H9 (cell line): ENCODE measurements at regions not wholly inside any gene's neighbourhood (a gene's known extent, or its start where the extent isn't known, plus 50 kb on each side); places are given as distances from the start of the nearest gene placed in this dataset.

Experiments
- DNase-seq: peaks from one replicate; pipeline ENCODE4 v3.0.0-alpha.2; 2017
- H2AFZ ChIP-seq: one replicate; pipeline ENCODE4 v1.6.1; 2013; ENCODE audit warnings: mild to moderate bottlenecking, low read length, control low read depth, moderate library complexity
- H2AK5ac ChIP-seq: 2 replicates; pipeline ENCODE4 v1.6.1; 2013; ENCODE audit warnings: low read length, control low read depth, mixed read lengths; ENCODE audit not compliant: insufficient read length
- H2BK120ac ChIP-seq: one replicate; pipeline ENCODE4 v1.6.1; 2013; ENCODE audit warnings: low read depth, mild to moderate bottlenecking, low read length, control low read depth, inconsistent platforms; ENCODE audit not compliant: poor library complexity, severe bottlenecking
- H2BK12ac ChIP-seq: 2 replicates; pipeline ENCODE4 v1.6.1; 2013; ENCODE audit warnings: low read length, control low read depth, mixed read lengths, low read depth; ENCODE audit not compliant: insufficient read length
- H2BK15ac ChIP-seq: 2 replicates; pipeline ENCODE4 v1.6.1; 2013; ENCODE audit warnings: low read depth, low read length, control low read depth
- H2BK20ac ChIP-seq: one replicate; pipeline ENCODE4 v1.6.1; 2013; ENCODE audit warnings: low read depth, mild to moderate bottlenecking, low read length, control low read depth, inconsistent platforms; ENCODE audit not compliant: poor library complexity, severe bottlenecking
- H2BK5ac ChIP-seq: 2 replicates; pipeline ENCODE4 v1.6.1; 2013; ENCODE audit warnings: low read length, control low read depth, mixed read lengths; ENCODE audit not compliant: insufficient read length
- H3K14ac ChIP-seq: 2 replicates; pipeline ENCODE4 v1.6.1; 2013; ENCODE audit warnings: low read length, control low read depth; ENCODE audit not compliant: insufficient read depth
- H3K18ac ChIP-seq: 2 replicates; pipeline ENCODE4 v1.6.1; 2013; ENCODE audit warnings: low read depth, mild to moderate bottlenecking, mixed read lengths, low read length, control low read depth; ENCODE audit not compliant: insufficient read length
- H3K23ac ChIP-seq: 2 replicates; pipeline ENCODE4 v1.6.1; 2013; ENCODE audit warnings: low read length, control low read depth, mixed read lengths, low read depth; ENCODE audit not compliant: insufficient read length
- H3K23me2 ChIP-seq: 2 replicates; pipeline ENCODE4 v1.6.1; 2013; ENCODE audit warnings: low read depth, mild to moderate bottlenecking, mixed read lengths, low read length, control low read depth; ENCODE audit not compliant: insufficient read length, poor library complexity, severe bottlenecking
- H3K27ac ChIP-seq: 2 replicates; pipeline ENCODE4 v1.5.1; 2013; ENCODE audit warnings: low read length, control low read depth, mixed read lengths, low read depth; ENCODE audit not compliant: insufficient read length
- H3K27me3 ChIP-seq: 2 replicates; pipeline ENCODE4 v1.6.1; 2013; ENCODE audit warnings: low read length, control low read depth, inconsistent platforms; ENCODE audit not compliant: insufficient read depth
- H3K4ac ChIP-seq: 2 replicates; pipeline ENCODE4 v1.6.1; 2013; ENCODE audit warnings: low read depth, mild to moderate bottlenecking, control low read depth, inconsistent platforms, low read length, moderate library complexity
- H3K4me1 ChIP-seq: 2 replicates; pipeline ENCODE4 v1.6.1; 2013; ENCODE audit warnings: low read length, control low read depth, inconsistent platforms; ENCODE audit not compliant: insufficient read depth
- H3K4me2 ChIP-seq: 2 replicates; pipeline ENCODE4 v1.6.1; 2013; ENCODE audit warnings: low read length, control low read depth, mixed read lengths; ENCODE audit not compliant: insufficient read length, insufficient read depth
- H3K56ac ChIP-seq: 2 replicates; pipeline ENCODE4 v1.6.1; 2013; ENCODE audit warnings: low read depth, mild to moderate bottlenecking, mixed read lengths, low read length, control low read depth; ENCODE audit not compliant: insufficient read length
- H3K79me1 ChIP-seq: 2 replicates; pipeline ENCODE4 v1.6.1; 2013; ENCODE audit warnings: low read depth, mild to moderate bottlenecking, moderate library complexity, low read length, control low read depth, inconsistent platforms; ENCODE audit not compliant: insufficient read depth, poor library complexity, severe bottlenecking
- H3K79me2 ChIP-seq: 2 replicates; pipeline ENCODE4 v1.6.1; 2013; ENCODE audit warnings: low read length, control low read depth, inconsistent platforms; ENCODE audit not compliant: insufficient read depth
- H3K9ac ChIP-seq: 2 replicates; pipeline ENCODE4 v1.6.1; 2013; ENCODE audit warnings: low read length, control low read depth, mixed read lengths; ENCODE audit not compliant: insufficient read length; ENCODE audit errors: extremely low read depth
- H3K9me3 ChIP-seq: one replicate; pipeline ENCODE4 v1.6.1; 2013; ENCODE audit warnings: low read depth, low read length, inconsistent platforms; ENCODE audit not compliant: control insufficient read depth
- H3T11ph ChIP-seq: one replicate; pipeline ENCODE4 v1.6.1; 2013; ENCODE audit warnings: mild to moderate bottlenecking, low read length, control low read depth, inconsistent platforms
- H4K20me1 ChIP-seq: one replicate; pipeline ENCODE4 v1.6.1; 2013; ENCODE audit not compliant: control insufficient read depth, insufficient read length, insufficient read depth
- H4K5ac ChIP-seq: 2 replicates; pipeline ENCODE4 v1.6.1; 2013; ENCODE audit warnings: low read depth, mild to moderate bottlenecking, mixed read lengths, low read length, control low read depth; ENCODE audit not compliant: insufficient read length
- H4K8ac ChIP-seq: replicated peaks from 2 replicates; pipeline ENCODE4 v1.6.1; 2013; ENCODE audit warnings: low read length, control low read depth, mixed read lengths, low read depth; ENCODE audit not compliant: insufficient read length
- H4K91ac ChIP-seq: 2 replicates; pipeline ENCODE4 v1.6.1; 2013; ENCODE audit warnings: low read depth, mild to moderate bottlenecking, moderate library complexity, mixed read lengths, low read length, control low read depth; ENCODE audit not compliant: insufficient read length
- H3K27ac Mint-ChIP-seq, 3 experiments: 2 replicates in 2 of 3; 3 replicates in 1 of 3; pipeline ENCODE4 v1.8.0; 2020 to 2021; ENCODE audit warnings: mixed read lengths in 3 of 3, mild to moderate bottlenecking in 1 of 3, moderate library complexity in 1 of 3
- H3K27me3 Mint-ChIP-seq: 2 replicates; pipeline ENCODE4 v1.8.0; 2021; ENCODE audit warnings: low read depth, mild to moderate bottlenecking, moderate library complexity, mixed read lengths
- H3K36me3 Mint-ChIP-seq, 3 experiments: 2 replicates in 2 of 3; 3 replicates in 1 of 3; pipeline ENCODE4 v1.8.0; 2020 to 2021; ENCODE audit warnings: low read depth in 3 of 3, mixed read lengths in 3 of 3; ENCODE audit not compliant: insufficient read depth in 1 of 3
- H3K4me1 Mint-ChIP-seq, 2 experiments: 2 replicates each; pipeline ENCODE4 v1.8.0; 2020; ENCODE audit warnings: mixed read lengths in 2 of 2
- H3K4me3 Mint-ChIP-seq, 2 experiments: 2 replicates in 1 of 2; 3 replicates in 1 of 2; pipeline ENCODE4 v1.8.0; 2020 to 2021; ENCODE audit warnings: mild to moderate bottlenecking in 2 of 2, mixed read lengths in 2 of 2, moderate library complexity in 1 of 2
- H3K9me3 Mint-ChIP-seq, 2 experiments: 2 replicates in 1 of 2; 3 replicates in 1 of 2; pipeline ENCODE4 v1.8.0; 2020; ENCODE audit warnings: mild to moderate bottlenecking in 2 of 2, mixed read lengths in 2 of 2, moderate library complexity in 1 of 2
- WGBS: extraction: QIAGEN DNeasy Blood & Tissue Kit; methylation state at CpG from one replicate; pipeline ENCODE4 v1.1.7; 2013; ENCODE audit warnings: missing lambda C conversion rate, low lambda C conversion rate, mixed read lengths; ENCODE audit not compliant: insufficient read length; ENCODE audit errors: extremely low coverage; 5-methylcytosine and 5-hydroxymethylcytosine counted together
- TF ChIP-seq, protein P1 (sequence below): fragments of 200-600 bp; sonication (generic); conservative IDR thresholded peaks from 3 replicates; pipeline ENCODE4 v1.8.0; 2021; ENCODE audit warnings: antibody characterized with exemption, mild to moderate bottlenecking

DNA sequence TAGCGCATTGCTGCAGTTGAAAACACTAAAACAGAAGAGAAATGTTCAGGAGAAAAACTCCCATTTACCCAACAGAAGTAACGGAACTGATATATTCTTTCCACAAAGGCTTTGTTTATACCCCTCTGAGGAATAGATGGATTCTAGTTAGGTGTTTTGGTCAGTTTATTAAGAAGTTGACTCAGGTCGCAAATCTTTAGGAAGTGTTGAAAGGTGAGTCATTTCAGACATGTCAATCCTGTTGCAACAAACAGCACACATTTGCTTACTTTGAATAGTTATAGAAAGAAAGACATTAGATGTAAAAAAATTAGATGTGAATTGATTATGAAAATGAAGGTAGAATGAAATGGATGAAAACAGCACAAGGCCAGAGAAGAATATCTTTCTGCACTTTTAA is 941.0 kb downstream of the KCNJ2 start:
- Histone ChIP-seq H3K79me2 (no peaks in the 10 kb centered on the region), H3K4me2 (no peak overlapping the region), H2AK5ac (no peak overlapping the region), H3K9me3 (no peaks in the 10 kb centered on the region), H3T11ph (no peak overlapping the region), H3K23me2 (no peaks in the 10 kb centered on the region), H3K14ac (no peak overlapping the region), H3K18ac (no peak overlapping the region), H2AFZ (no peak overlapping the region), H4K5ac (no peak overlapping the region), H3K23ac (no peak overlapping the region), H2BK20ac (no peak overlapping the region), H3K4ac (no peak overlapping the region), H2BK5ac (no peak overlapping the region), H3K56ac (no peak overlapping the region), H4K20me1 (no peaks in the 10 kb centered on the region), H3K9ac (no peak overlapping the region), H2BK15ac (no peak overlapping the region), H3K27me3 (no peaks in the 10 kb centered on the region), H4K91ac (no peak overlapping the region), H4K8ac (no peak overlapping the region), H3K27ac (no peak overlapping the region), H2BK12ac (no peak overlapping the region), H3K4me1 (0 out of 2 replicates have a peak, but pooled peaks cover 2% of the 10 kb centered on the region), H2BK120ac (no peak overlapping the region), H3K79me1 (no peaks in the 10 kb centered on the region)
- Mint-ChIP-seq H3K4me3 (no peak overlapping the region), H3K27ac (no peak overlapping the region), H3K27me3 (no peaks in the 10 kb centered on the region), H3K4me1 (peaks cover 8 to 12% of the 10 kb centered on the region in 2 experiments; a peak in 3 of 4 replicates), H3K36me3 (no peaks in the 10 kb centered on the region), H3K9me3 (no peaks in the 10 kb centered on the region)
- WGBS: no CpG with 5 or more reads among the region's 3 CpGs
- no peak for DNase-seq
- TF ChIP-seq, protein P1, sequence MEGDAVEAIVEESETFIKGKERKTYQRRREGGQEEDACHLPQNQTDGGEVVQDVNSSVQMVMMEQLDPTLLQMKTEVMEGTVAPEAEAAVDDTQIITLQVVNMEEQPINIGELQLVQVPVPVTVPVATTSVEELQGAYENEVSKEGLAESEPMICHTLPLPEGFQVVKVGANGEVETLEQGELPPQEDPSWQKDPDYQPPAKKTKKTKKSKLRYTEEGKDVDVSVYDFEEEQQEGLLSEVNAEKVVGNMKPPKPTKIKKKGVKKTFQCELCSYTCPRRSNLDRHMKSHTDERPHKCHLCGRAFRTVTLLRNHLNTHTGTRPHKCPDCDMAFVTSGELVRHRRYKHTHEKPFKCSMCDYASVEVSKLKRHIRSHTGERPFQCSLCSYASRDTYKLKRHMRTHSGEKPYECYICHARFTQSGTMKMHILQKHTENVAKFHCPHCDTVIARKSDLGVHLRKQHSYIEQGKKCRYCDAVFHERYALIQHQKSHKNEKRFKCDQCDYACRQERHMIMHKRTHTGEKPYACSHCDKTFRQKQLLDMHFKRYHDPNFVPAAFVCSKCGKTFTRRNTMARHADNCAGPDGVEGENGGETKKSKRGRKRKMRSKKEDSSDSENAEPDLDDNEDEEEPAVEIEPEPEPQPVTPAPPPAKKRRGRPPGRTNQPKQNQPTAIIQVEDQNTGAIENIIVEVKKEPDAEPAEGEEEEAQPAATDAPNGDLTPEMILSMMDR: no peak
